ENCODE measurements at regions not wholly inside any gene's neighbourhood (a gene's known extent, or its start where the extent isn't known, plus 50 kb on each side); places are given as distances from the start of the nearest gene placed in this dataset.

DNA sequence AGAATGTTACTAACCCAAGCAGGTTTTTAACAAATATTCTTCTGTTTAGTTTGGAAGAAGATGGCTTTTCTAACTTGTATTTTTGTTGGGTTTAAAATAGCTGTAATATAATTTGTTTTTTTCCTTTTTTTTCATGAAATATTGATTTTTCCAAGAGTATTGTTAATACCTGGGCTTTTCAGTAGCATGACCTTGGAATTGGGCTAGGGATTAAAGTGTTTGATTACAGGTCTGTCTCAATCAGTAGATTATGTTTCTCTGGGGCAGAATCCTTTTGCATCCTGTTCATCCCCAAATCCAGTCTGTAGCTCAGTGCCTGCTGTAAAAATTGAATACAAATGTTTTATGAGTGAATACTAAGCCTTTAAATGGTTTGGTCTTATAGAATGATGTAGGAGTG lies 479.8 kb downstream of the RAPGEF2 start:
- ATAC-seq (no peak), FAIRE-seq (no peak), DNase-seq (ENCODE audit: low read depth in 1 of 2, low spot score in 1 of 2) (no peak)
- H3K4me3 ChIP-seq: no peak overlapping the region
- H3K4me1 ChIP-seq: no peaks in the 10 kb centered on the region
- TF ChIP-seq ZNF302 (CRISPR knock-in tag; IDR thresholded peaks at IDR 0.05) (no peak), CBX2 (IDR thresholded peaks at IDR 0.05; ENCODE audit: borderline replicate concordance, low read depth) (no peak), PHF8 (IDR thresholded peaks at IDR 0.05; ENCODE audit: borderline replicate concordance, low read depth) (no peak), SREBF2 (IDR thresholded peaks at IDR 0.05) (no peak)
- TF ChIP-seq, protein P1, sequence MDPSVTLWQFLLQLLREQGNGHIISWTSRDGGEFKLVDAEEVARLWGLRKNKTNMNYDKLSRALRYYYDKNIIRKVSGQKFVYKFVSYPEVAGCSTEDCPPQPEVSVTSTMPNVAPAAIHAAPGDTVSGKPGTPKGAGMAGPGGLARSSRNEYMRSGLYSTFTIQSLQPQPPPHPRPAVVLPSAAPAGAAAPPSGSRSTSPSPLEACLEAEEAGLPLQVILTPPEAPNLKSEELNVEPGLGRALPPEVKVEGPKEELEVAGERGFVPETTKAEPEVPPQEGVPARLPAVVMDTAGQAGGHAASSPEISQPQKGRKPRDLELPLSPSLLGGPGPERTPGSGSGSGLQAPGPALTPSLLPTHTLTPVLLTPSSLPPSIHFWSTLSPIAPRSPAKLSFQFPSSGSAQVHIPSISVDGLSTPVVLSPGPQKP (IDR thresholded peaks at IDR 0.05; ENCODE audit: low read depth, low read length): no peak
- no peak overlapping the region for H3K4me2 ChIP-seq
- POLR2A ChIA-PET: no interaction called here
- CTCF ChIA-PET: no interaction called here
- H3K9me3 ChIP-seq: no peaks in the 10 kb centered on the region
- H3K27ac ChIP-seq: no peak overlapping the region

GRCh38 chr4:159592898-159593556 lies 490.1 kb downstream of the RAPGEF2 start:
- CTCF ChIA-PET: no interaction called here
- WGBS (ENCODE audit: missing lambda C conversion rate): 34% methylated on average over 2 of the region's 2 CpGs

GRCh38 chr4:159593681-159594080 lies 490.8 kb downstream of the RAPGEF2 start:
- FAIRE-seq (no peak), ATAC-seq (no peak), DNase-seq (ENCODE audit: low read depth in 1 of 2, low spot score in 1 of 2) (no peak)
- Histone ChIP-seq H3K9me3 (no peaks in the 10 kb centered on the region), H3K27ac (no peak overlapping the region), H3K4me2 (no peak overlapping the region), H3K4me1 (no peaks in the 10 kb centered on the region), H3K4me3 (no peak overlapping the region)
- ChIA-PET CTCF (no interaction called here), POLR2A (no interaction called here)
- TF ChIP-seq, protein P2, sequence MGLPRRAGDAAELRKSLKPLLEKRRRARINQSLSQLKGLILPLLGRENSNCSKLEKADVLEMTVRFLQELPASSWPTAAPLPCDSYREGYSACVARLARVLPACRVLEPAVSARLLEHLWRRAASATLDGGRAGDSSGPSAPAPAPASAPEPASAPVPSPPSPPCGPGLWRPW (IDR thresholded peaks at IDR 0.05): no peak
- TF ChIP-seq CTCF (IDR thresholded peaks at IDR 0.05): no peak
- no peak for TF ChIP-seq HDAC2 (IDR thresholded peaks at IDR 0.05)
- TF ChIP-seq, protein P1 (IDR thresholded peaks at IDR 0.05; ENCODE audit: low read depth, low read length): no peak
- TF ChIP-seq, protein P3, sequence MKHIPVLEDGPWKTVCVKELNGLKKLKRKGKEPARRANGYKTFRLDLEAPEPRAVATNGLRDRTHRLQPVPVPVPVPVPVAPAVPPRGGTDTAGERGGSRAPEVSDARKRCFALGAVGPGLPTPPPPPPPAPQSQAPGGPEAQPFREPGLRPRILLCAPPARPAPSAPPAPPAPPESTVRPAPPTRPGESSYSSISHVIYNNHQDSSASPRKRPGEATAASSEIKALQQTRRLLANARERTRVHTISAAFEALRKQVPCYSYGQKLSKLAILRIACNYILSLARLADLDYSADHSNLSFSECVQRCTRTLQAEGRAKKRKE (CRISPR knock-in tag; IDR thresholded peaks at IDR 0.05; ENCODE audit: low read depth): no peak
- TF ChIP-seq SMC3 (IDR thresholded peaks at IDR 0.05): no peak
- no peak for TF ChIP-seq HOXA7 (CRISPR knock-in tag; IDR thresholded peaks at IDR 0.05)
- TF ChIP-seq MAZ (IDR thresholded peaks at IDR 0.05; ENCODE audit: borderline replicate concordance, low read depth, low read length): no peak
- no peak for TF ChIP-seq BHLHE40 (IDR thresholded peaks at IDR 0.05; ENCODE audit: low read depth, low read length)
- TF ChIP-seq, protein P4, sequence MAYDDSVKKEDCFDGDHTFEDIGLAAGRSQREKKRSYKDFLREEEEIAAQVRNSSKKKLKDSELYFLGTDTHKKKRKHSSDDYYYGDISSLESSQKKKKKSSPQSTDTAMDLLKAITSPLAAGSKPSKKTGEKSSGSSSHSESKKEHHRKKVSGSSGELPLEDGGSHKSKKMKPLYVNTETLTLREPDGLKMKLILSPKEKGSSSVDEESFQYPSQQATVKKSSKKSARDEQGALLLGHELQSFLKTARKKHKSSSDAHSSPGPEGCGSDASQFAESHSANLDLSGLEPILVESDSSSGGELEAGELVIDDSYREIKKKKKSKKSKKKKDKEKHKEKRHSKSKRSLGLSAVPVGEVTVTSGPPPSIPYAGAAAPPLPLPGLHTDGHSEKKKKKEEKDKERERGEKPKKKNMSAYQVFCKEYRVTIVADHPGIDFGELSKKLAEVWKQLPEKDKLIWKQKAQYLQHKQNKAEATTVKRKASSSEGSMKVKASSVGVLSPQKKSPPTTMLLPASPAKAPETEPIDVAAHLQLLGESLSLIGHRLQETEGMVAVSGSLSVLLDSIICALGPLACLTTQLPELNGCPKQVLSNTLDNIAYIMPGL (CRISPR knock-in tag; IDR thresholded peaks at IDR 0.05; ENCODE audit: borderline replicate concordance): no peak
- TF ChIP-seq ZC3H11A (IDR thresholded peaks at IDR 0.05): no peak
- no peak for TF ChIP-seq CEBPB (IDR thresholded peaks at IDR 0.05)
- TF ChIP-seq, protein P5, sequence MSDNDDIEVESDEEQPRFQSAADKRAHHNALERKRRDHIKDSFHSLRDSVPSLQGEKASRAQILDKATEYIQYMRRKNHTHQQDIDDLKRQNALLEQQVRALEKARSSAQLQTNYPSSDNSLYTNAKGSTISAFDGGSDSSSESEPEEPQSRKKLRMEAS (IDR thresholded peaks at IDR 0.05): no peak
- TF ChIP-seq FOSB (CRISPR knock-in tag; IDR thresholded peaks at IDR 0.05): no peak
- no peak for TF ChIP-seq HEYL (CRISPR knock-in tag; IDR thresholded peaks at IDR 0.05)
- no peak for TF ChIP-seq CHD2 (IDR thresholded peaks at IDR 0.05; ENCODE audit: low read length, partially characterized antibody)
- TF ChIP-seq RCOR1 (IDR thresholded peaks at IDR 0.05; ENCODE audit: low read depth, low read length): no peak
- TF ChIP-seq TFCP2L1 (CRISPR knock-in tag; IDR thresholded peaks at IDR 0.05): no peak
- 15% methylated on average over 4 of the region's 4 CpGs for WGBS (ENCODE audit: missing lambda C conversion rate)

More at GRCh38 chr4:159592898-159593556, 490.1 kb downstream of the RAPGEF2 start:
- no peak overlapping the region for H3K4me3 ChIP-seq
- H3K4me1 ChIP-seq: no peaks in the 10 kb centered on the region
- no peak overlapping the region for H3K27ac ChIP-seq
- DNase-seq (ENCODE audit: low read depth in 1 of 2, low spot score in 1 of 2) (no peak), ATAC-seq (no peak), FAIRE-seq (no peak)
- no peak overlapping the region for H3K4me2 ChIP-seq
- TF ChIP-seq EHMT2 (IDR thresholded peaks at IDR 0.05; ENCODE audit: low read depth) (no peak), HEYL (CRISPR knock-in tag; IDR thresholded peaks at IDR 0.05) (no peak), CEBPB (IDR thresholded peaks at IDR 0.05) (no peak), HDAC2 (IDR thresholded peaks at IDR 0.05) (no peak), ZSCAN20 (CRISPR knock-in tag; IDR thresholded peaks at IDR 0.05) (no peak), HOXA7 (CRISPR knock-in tag; IDR thresholded peaks at IDR 0.05) (no peak), NFE2L2 (conservative IDR thresholded peaks at IDR 0.05; ENCODE audit: low read length) (no peak), KDM1A (IDR thresholded peaks at IDR 0.05; ENCODE audit: low read depth) (no peak), TP53 (CRISPR knock-in tag; IDR thresholded peaks at IDR 0.05) (no peak), MYC (IDR thresholded peaks at IDR 0.05; ENCODE audit: borderline replicate concordance, low read length) (no peak), SREBF2 (IDR thresholded peaks at IDR 0.05) (no peak), CBX8 (IDR thresholded peaks at IDR 0.05) (no peak), HOXB13 (CRISPR knock-in tag; IDR thresholded peaks at IDR 0.05; ENCODE audit: low read depth) (no peak), MAZ (IDR thresholded peaks at IDR 0.05; ENCODE audit: borderline replicate concordance, low read depth, low read length) (no peak), JUN (IDR thresholded peaks at IDR 0.05) (no peak)
- no peaks in the 10 kb centered on the region for H3K9me3 ChIP-seq
- POLR2A ChIA-PET: no interaction called here
